ENCODE measurements at regions not wholly inside any gene's neighbourhood (a gene's known extent, or its start where the extent isn't known, plus 50 kb on each side); places are given as distances from the start of the nearest gene placed in this dataset.

- ATAC-seq (ENCODE audit: poor library complexity) (no peak), DNase-seq (no peak)
- intact Hi-C loops (cut with DNase I) = no loop called here
Observed at GRCh38 chr2:15767679-15768078, 172.7 kb upstream of the MYCN start.

- DNase-seq (no peak), ATAC-seq (ENCODE audit: poor library complexity) (no peak)
- intact Hi-C loops (cut with DNase I) = no loop called here
Observed at GRCh38 chr2:15768142-15768541, 172.2 kb upstream of the MYCN start.

- DNase-seq = no peak
- intact Hi-C loops (cut with DNase I) = no loop called here
- ATAC-seq (ENCODE audit: poor library complexity) = no peak
Observed at GRCh38 chr2:15768615-15769014, 171.7 kb upstream of the MYCN start.

GRCh38 chr2:15769235-15769634, 171.1 kb upstream of the MYCN start:
- no peak for DNase-seq
- intact Hi-C loops (cut with DNase I) = no loop called here
- no peak for ATAC-seq (ENCODE audit: poor library complexity)

- intact Hi-C loops (cut with DNase I) = no loop called here
- ATAC-seq (ENCODE audit: poor library complexity) (no peak), DNase-seq (no peak)
Observed at GRCh38 chr2:15769676-15770547, 170.4 kb upstream of the MYCN start.

- intact Hi-C loops (cut with DNase I) = no loop called here
- DNase-seq (no peak), ATAC-seq (ENCODE audit: poor library complexity) (no peak)
Observed at GRCh38 chr2:15770606-15771005, 169.7 kb upstream of the MYCN start.

- no peak for ATAC-seq (ENCODE audit: poor library complexity)
- no peak for DNase-seq
- intact Hi-C loops (cut with DNase I) = no loop called here
Observed at GRCh38 chr2:15771124-15771523, 169.2 kb upstream of the MYCN start.

GRCh38 chr2:15772086-15772595, 168.2 kb upstream of the MYCN start:
- DNase-seq (no peak), ATAC-seq (ENCODE audit: poor library complexity) (no peak)
- intact Hi-C loops (cut with DNase I) = no loop called here

- DNase-seq = no peak
- no peak for ATAC-seq (ENCODE audit: poor library complexity)
- intact Hi-C loops (cut with DNase I) = no loop called here
Observed at GRCh38 chr2:15772681-15773080, 167.7 kb upstream of the MYCN start.

GRCh38 chr2:15773204-15773603, 167.1 kb upstream of the MYCN start:
- intact Hi-C loops (cut with DNase I) = no loop called here
- DNase-seq (no peak), ATAC-seq (ENCODE audit: poor library complexity) (no peak)

GRCh38 chr2:15773846-15774245, 166.5 kb upstream of the MYCN start:
- DNase-seq (no peak), ATAC-seq (ENCODE audit: poor library complexity) (no peak)
- intact Hi-C loops (cut with DNase I) = no loop called here

GRCh38 chr2:15775753-15776628, 164.4 kb upstream of the MYCN start:
- no peak for DNase-seq
- intact Hi-C loops (cut with DNase I) = no loop called here
- ATAC-seq (ENCODE audit: poor library complexity) = no peak

- ATAC-seq (ENCODE audit: poor library complexity) (no peak), DNase-seq (no peak)
- intact Hi-C loops (cut with DNase I) = no loop called here
Observed at GRCh38 chr2:15776629-15776919, 163.8 kb upstream of the MYCN start.

GRCh38 chr2:15776992-15777702, 163.2 kb upstream of the MYCN start:
- ATAC-seq (ENCODE audit: poor library complexity) = no peak

GRCh38 chr2:15777795-15778371, 162.5 kb upstream of the MYCN start:
- ATAC-seq (ENCODE audit: poor library complexity) = no peak
- intact Hi-C loops (cut with DNase I) = no loop called here
- no peak for DNase-seq

More at GRCh38 chr2:15776992-15777702, 163.2 kb upstream of the MYCN start:
- no peak for DNase-seq
- intact Hi-C loops (cut with DNase I) = no loop called here

GRCh38 chr2:15778529-15779219, 161.7 kb upstream of the MYCN start:
- no peak for DNase-seq
- ATAC-seq (ENCODE audit: poor library complexity) = no peak
- intact Hi-C loops (cut with DNase I) = no loop called here

- ATAC-seq (ENCODE audit: poor library complexity) = no peak
- DNase-seq = no peak
- intact Hi-C loops (cut with DNase I) = no loop called here
Observed at GRCh38 chr2:15779381-15780041, 160.8 kb upstream of the MYCN start.

- intact Hi-C loops (cut with DNase I) = no loop called here
- no peak for ATAC-seq (ENCODE audit: poor library complexity)
- DNase-seq = no peak
Observed at GRCh38 chr2:15780234-15780633, 160.1 kb upstream of the MYCN start.

Measured in Right ventricle myocardium superior (tissue), 1 donor.